Left lung (tissue), 4 donors: ENCODE measurements at regions not wholly inside any gene's neighbourhood (a gene's known extent, or its start where the extent isn't known, plus 50 kb on each side); places are given as distances from the start of the nearest gene placed in this dataset.
A peak's percentile ranks its signal among the peaks of the same experiment; 100 is the strongest.

ENCODE experiments used
- ATAC-seq: fragments of 200-7000 bp; cut with Tn5 transposase; one replicate; pipeline ENCODE4 v1.9.1; 2020; ENCODE audit warnings: moderate library complexity
- DNase-seq, 4 donors: peaks; one replicate each; pipeline ENCODE4 v3.0.0-alpha.2; 2013 to 2020
- H3K27ac ChIP-seq, 2 donors: fragments of 200-600 bp; sonication (generic) in 1 of 2; one replicate each; pipeline versions ENCODE4 v1.5.0 to v1.8.0; 2020 to 2021
- H3K27me3 ChIP-seq, 2 donors: fragments of 200-600 bp; sonication (generic) in 1 of 2; one replicate each; pipeline versions ENCODE4 v1.5.0 to v1.8.0; 2020 to 2021
- H3K36me3 ChIP-seq, 2 donors: fragments of 200-600 bp; sonication (generic) in 1 of 2; one replicate each; pipeline versions ENCODE4 v1.5.0 to v1.8.0; 2020 to 2021
- H3K4me1 ChIP-seq, 2 donors: fragments of 200-600 bp; one replicate each; pipeline ENCODE4 v1.8.0; 2021
- H3K4me3 ChIP-seq, 2 donors: fragments of 200-600 bp; sonication (generic) in 1 of 2; one replicate each; pipeline versions ENCODE4 v1.5.0 to v1.8.0; 2020 to 2021; ENCODE audit warnings: mild to moderate bottlenecking in 1 of 2
- H3K9me3 ChIP-seq, 2 donors: fragments of 200-600 bp; sonication (generic) in 1 of 2; one replicate each; pipeline versions ENCODE4 v1.5.0 to v1.8.0; 2020 to 2021
- intact Hi-C, 2 donors: fragments of 100-400 bp; cut with DNase I; formaldehyde crosslinking; loops; one replicate each; pipeline versions ENCODE4 v1.11.2 to v1.14.2; 2022
- TF ChIP-seq, protein P1 (sequence below), 2 donors: fragments of 200-600 bp; sonication (generic) in 1 of 2; IDR thresholded peaks; one replicate each; pipeline versions ENCODE4 v1.5.0 to v1.8.0; 2021; ENCODE audit warnings: antibody characterized with exemption in 2 of 2
- donor health status: DM: no; HTN: yes; CAD: no.
- donor health status: DM: no; HTN: no; CAD: no.

DNA sequence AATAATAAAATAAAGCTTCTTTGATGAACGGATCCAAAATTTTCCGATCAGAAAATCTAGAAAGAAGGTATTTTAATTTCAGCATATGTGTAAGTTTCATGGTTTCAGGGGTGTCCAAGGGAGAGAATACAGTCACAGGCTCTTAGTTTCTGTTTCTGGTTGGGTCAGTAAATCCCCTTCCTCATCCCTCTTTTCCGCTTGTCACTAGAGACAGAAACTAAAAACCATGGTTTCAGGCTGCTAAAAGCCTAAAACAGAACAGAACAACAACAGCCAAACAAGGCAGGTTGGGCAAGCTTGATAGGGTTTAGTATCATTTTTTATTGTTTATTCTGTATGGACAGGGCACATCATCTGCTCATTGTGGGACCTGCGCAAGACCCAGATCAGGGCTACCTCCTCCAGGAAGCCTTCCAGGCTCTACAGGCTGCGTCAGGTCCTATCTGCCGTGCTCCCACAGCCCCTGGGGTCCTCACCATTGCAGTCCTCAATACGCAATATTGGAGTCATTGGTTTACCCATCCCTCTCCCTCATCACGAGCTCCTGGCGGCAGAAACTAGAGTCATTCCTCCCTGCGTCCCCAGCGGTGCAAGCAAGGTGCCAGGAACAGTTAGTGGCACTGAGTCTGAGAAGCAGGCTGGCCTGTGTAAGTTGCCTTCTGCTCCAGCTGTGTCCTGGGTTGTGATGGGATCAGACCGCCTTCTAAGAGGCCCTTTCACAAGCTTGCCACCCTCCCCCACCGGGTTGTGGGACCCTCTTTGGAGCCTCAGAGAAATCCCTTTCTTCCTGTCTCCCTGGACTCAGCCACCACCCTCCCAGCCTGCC lies 70.2 kb upstream of the CUX1 start:
- ATAC-seq (no peak), DNase-seq (peak in 1 of 4 donors; percentile 31)
- no peak overlapping the region for H3K4me3 ChIP-seq
- H3K4me1 ChIP-seq, result peaks cover 0 to 19% of the 10 kb centered on the region in 2 donors
- H3K27ac ChIP-seq, result no peak overlapping the region
- intact Hi-C loops, result no loop called here
- H3K9me3 ChIP-seq, result no peaks in the 10 kb centered on the region
- peaks cover 0 to 35% of the 10 kb centered on the region in 2 donors for H3K27me3 ChIP-seq
- TF ChIP-seq, protein P1, sequence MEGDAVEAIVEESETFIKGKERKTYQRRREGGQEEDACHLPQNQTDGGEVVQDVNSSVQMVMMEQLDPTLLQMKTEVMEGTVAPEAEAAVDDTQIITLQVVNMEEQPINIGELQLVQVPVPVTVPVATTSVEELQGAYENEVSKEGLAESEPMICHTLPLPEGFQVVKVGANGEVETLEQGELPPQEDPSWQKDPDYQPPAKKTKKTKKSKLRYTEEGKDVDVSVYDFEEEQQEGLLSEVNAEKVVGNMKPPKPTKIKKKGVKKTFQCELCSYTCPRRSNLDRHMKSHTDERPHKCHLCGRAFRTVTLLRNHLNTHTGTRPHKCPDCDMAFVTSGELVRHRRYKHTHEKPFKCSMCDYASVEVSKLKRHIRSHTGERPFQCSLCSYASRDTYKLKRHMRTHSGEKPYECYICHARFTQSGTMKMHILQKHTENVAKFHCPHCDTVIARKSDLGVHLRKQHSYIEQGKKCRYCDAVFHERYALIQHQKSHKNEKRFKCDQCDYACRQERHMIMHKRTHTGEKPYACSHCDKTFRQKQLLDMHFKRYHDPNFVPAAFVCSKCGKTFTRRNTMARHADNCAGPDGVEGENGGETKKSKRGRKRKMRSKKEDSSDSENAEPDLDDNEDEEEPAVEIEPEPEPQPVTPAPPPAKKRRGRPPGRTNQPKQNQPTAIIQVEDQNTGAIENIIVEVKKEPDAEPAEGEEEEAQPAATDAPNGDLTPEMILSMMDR (IDR thresholded peaks at IDR 0.05), result no peak
- H3K36me3 ChIP-seq, result no peaks in the 10 kb centered on the region

DNA sequence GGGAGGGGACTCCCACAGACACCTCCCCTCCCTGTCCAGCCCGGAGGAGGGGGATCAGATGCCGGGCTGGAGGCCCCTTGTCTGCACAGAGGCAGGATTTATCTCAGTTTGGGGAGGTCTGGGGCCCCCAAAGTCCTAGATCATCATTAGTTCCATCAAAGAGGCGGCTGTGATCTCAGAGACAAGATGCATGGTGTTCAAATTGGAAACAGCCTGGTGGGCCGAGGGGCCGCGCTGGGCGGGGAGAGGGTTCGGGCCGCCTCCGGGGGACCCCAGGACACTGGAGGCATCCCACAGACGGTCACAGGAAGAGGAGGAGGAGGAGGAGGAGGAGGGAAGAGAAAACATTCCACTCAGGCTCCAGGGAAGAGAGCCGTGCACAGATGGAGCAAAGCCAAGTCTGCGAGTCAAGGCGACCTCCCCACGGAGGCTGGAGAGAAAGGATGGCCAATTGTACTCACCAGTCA lies 69.5 kb upstream of the CUX1 start:
- no peak for DNase-seq
- no peak for ATAC-seq

DNA sequence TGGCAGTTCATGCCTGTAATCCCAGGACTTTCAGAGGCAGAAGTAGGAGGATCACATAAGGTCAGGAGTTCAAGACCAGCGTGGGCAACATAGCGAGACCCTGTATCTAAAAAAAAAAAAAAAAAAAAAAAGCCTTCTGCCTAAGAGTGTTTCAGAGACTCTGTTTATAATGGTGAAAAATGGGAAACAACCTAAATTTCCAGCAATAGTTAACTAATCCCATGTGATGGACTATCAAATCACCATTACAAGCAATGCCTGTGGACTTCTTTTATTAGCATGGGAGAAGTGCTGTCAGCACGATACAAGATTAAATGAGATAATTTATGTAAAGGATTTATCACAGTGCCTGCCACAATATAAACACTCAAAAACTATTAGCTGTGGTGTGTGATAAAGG lies 67.5 kb upstream of the CUX1 start:
- TF ChIP-seq, protein P1 (IDR thresholded peaks at IDR 0.05), result no peak
- Histone ChIP-seq H3K9me3 (no peaks in the 10 kb centered on the region), H3K36me3 (no peaks in the 10 kb centered on the region), H3K4me3 (no peak overlapping the region), H3K27me3 (peaks cover 0 to 15% of the 10 kb centered on the region in 2 donors), H3K27ac (no peak overlapping the region), H3K4me1 (peaks cover 0 to 6% of the 10 kb centered on the region in 2 donors)
- intact Hi-C loops, result no loop called here
- ATAC-seq (no peak), DNase-seq (no peak)

More for the DNA sequence above, 69.5 kb upstream of the CUX1 start:
- peaks cover 0 to 28% of the 10 kb centered on the region in 2 donors for H3K27me3 ChIP-seq
- no peaks in the 10 kb centered on the region for H3K36me3 ChIP-seq
- H3K4me1 ChIP-seq, result peaks cover 0 to 12% of the 10 kb centered on the region in 2 donors
- no peak overlapping the region for H3K4me3 ChIP-seq
- TF ChIP-seq, protein P1 (IDR thresholded peaks at IDR 0.05), result no peak
- intact Hi-C loops, result no loop called here
- H3K27ac ChIP-seq, result no peak overlapping the region
- H3K9me3 ChIP-seq, result no peaks in the 10 kb centered on the region

DNA sequence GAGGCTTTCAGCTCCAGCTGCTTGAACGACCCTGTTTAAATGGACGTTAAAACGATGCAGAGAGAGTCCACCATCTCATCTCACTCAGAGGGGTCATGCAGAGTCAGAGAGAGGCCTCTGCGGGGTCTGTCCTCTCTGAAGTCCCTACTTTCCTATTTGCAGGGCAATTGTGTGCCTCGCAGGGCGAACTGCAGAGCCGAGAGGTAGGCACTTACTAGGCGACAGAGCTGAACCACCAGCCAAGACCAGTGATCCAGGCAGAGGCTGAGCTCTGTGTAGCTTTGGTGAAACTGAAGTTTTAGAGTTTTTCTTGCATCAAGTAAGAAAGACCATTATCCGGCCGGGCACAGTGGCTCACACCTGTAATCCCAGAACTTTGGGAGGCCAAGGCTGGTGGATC lies 64.1 kb upstream of the CUX1 start:
- Histone ChIP-seq H3K36me3 (no peaks in the 10 kb centered on the region), H3K27me3 (peaks cover 0 to 4% of the 10 kb centered on the region in 2 donors), H3K27ac (no peak overlapping the region), H3K4me3 (no peak overlapping the region), H3K4me1 (peaks cover 0 to 6% of the 10 kb centered on the region in 2 donors), H3K9me3 (no peaks in the 10 kb centered on the region)
- DNase-seq, result no peak
- no peak for ATAC-seq
- intact Hi-C loops, result no loop called here
- TF ChIP-seq, protein P1 (IDR thresholded peaks at IDR 0.05), result no peak

DNA sequence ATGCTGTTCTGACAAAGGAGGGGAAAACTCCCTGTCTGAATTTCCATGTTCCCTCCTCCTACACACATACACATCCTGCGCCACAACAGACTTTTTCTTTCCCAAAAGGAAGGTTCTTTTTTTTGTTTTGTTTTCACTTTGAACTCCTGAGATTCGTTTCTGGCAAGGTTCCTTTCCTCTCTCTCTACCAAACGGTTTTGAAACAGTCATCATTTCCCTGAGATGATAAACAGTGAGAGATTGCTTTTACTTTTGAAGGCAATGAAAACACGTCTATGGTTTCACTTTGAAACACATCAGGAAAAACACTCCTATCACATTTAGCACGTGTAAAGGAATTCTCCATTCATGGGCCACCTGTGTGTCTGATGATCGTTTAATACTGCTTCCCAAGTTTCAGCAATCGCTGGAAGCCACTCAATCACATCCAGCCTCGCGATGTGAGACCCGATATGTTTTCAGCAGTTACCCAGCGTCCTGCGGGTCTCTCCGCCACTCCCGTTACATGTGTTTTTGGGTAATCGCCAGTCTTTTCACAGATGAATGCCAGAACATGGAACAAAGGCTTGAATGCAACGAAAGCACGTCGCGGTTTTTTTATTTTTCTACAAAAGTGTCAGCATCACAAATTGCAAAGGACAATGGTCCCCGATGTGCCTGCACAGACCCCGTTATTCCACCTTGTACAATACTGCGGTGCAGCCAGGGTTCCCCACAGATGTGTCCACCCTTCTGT lies 62.8 kb upstream of the CUX1 start:
- intact Hi-C loops, result no loop called here
- Histone ChIP-seq H3K4me1 (peaks cover 0 to 6% of the 10 kb centered on the region in 2 donors), H3K9me3 (no peaks in the 10 kb centered on the region), H3K27ac (no peak overlapping the region), H3K4me3 (peak overlapping the region; percentile 14 to 35), H3K27me3 (no peaks in the 10 kb centered on the region), H3K36me3 (no peaks in the 10 kb centered on the region)
- peak; percentile 42 for ATAC-seq
- peak in 2 of 4 donors; percentile 44 to 55 for DNase-seq
- TF ChIP-seq, protein P1 (IDR thresholded peaks at IDR 0.05), result no peak
